ENCODE measurements at regions not wholly inside any gene's neighbourhood (a gene's known extent, or its start where the extent isn't known, plus 50 kb on each side); places are given as distances from the start of the nearest gene placed in this dataset.

GRCh38 chr11:39363571-39363970 lies 2095.9 kb downstream of the LRRC4C start:
- no peak for TF ChIP-seq CTCF (conservative IDR thresholded peaks at IDR 0.05)
- H3K4me3 ChIP-seq (ENCODE audit: low read length), result no peak overlapping the region
- no peak overlapping the region for H3K4me3 Mint-ChIP-seq
- 89 to 96% methylated on average over 1 of the region's 1 CpG for WGBS, 2 experiments (ENCODE audit: insufficient coverage in 1 of 2, insufficient read length in 1 of 2)
- H3K27ac Mint-ChIP-seq, result no peak overlapping the region
- H3K4me1 ChIP-seq (ENCODE audit: control insufficient read depth, insufficient read depth, low read length), result no peaks in the 10 kb centered on the region
- peaks cover 4% of the 10 kb centered on the region for H3K4me1 Mint-ChIP-seq
- H3K9ac ChIP-seq (ENCODE audit: extremely low read depth, low read length, poor library complexity, severe bottlenecking), result no peak overlapping the region
- no peaks in the 10 kb centered on the region for H3K9me3 Mint-ChIP-seq
- H3K9me3 ChIP-seq (ENCODE audit: control insufficient read depth, low read length), result no peaks in the 10 kb centered on the region
- no peak for DNase-seq
- no peaks in the 10 kb centered on the region for H3K27me3 Mint-ChIP-seq (ENCODE audit: insufficient read depth)
- H3K36me3 ChIP-seq (ENCODE audit: control insufficient read depth, insufficient read depth, low read length), result no peaks in the 10 kb centered on the region
- H3K36me3 Mint-ChIP-seq (ENCODE audit: low read depth), result no peaks in the 10 kb centered on the region
- no peaks in the 10 kb centered on the region for H3K27me3 ChIP-seq (ENCODE audit: control insufficient read depth, insufficient read depth, low read length, poor library complexity, severe bottlenecking)
- H3K27ac ChIP-seq (ENCODE audit: low read depth, low read length), result no peak overlapping the region

- TF ChIP-seq CTCF (conservative IDR thresholded peaks at IDR 0.05), result peak; percentile 65
Observed at GRCh38 chr11:39361557-39361956, 2097.9 kb downstream of the LRRC4C start.

GRCh38 chr11:39345834-39346442 lies 2113.5 kb downstream of the LRRC4C start:
- WGBS, 2 experiments (ENCODE audit: insufficient coverage in 1 of 2, insufficient read length in 1 of 2), result 65 to 78% methylated on average over 5 of the region's 5 CpGs
- Histone ChIP-seq H3K27me3 (ENCODE audit: control insufficient read depth, insufficient read depth, low read length, poor library complexity, severe bottlenecking) (no peaks in the 10 kb centered on the region), H3K36me3 (ENCODE audit: control insufficient read depth, insufficient read depth, low read length) (no peaks in the 10 kb centered on the region), H3K9ac (ENCODE audit: extremely low read depth, low read length, poor library complexity, severe bottlenecking) (no peak overlapping the region), H3K4me3 (ENCODE audit: low read length) (no peak overlapping the region), H3K27ac (ENCODE audit: low read depth, low read length) (no peak overlapping the region), H3K4me1 (ENCODE audit: control insufficient read depth, insufficient read depth, low read length) (no peaks in the 10 kb centered on the region), H3K9me3 (ENCODE audit: control insufficient read depth, low read length) (peaks cover 9% of the 10 kb centered on the region)
- no peak for TF ChIP-seq CTCF (conservative IDR thresholded peaks at IDR 0.05)
- DNase-seq, result no peak
- Mint-ChIP-seq H3K9me3 (peaks cover 4% of the 10 kb centered on the region), H3K27me3 (ENCODE audit: insufficient read depth) (no peaks in the 10 kb centered on the region), H3K36me3 (ENCODE audit: low read depth) (no peaks in the 10 kb centered on the region), H3K27ac (no peak overlapping the region), H3K4me1 (no peaks in the 10 kb centered on the region), H3K4me3 (no peak overlapping the region)

More at GRCh38 chr11:39361557-39361956, 2097.9 kb downstream of the LRRC4C start:
- Histone ChIP-seq H3K27me3 (ENCODE audit: control insufficient read depth, insufficient read depth, low read length, poor library complexity, severe bottlenecking) (no peaks in the 10 kb centered on the region), H3K36me3 (ENCODE audit: control insufficient read depth, insufficient read depth, low read length) (no peaks in the 10 kb centered on the region), H3K9ac (ENCODE audit: extremely low read depth, low read length, poor library complexity, severe bottlenecking) (no peak overlapping the region), H3K4me1 (ENCODE audit: control insufficient read depth, insufficient read depth, low read length) (no peaks in the 10 kb centered on the region), H3K27ac (ENCODE audit: low read depth, low read length) (no peak overlapping the region), H3K9me3 (ENCODE audit: control insufficient read depth, low read length) (no peaks in the 10 kb centered on the region), H3K4me3 (ENCODE audit: low read length) (no peak overlapping the region)
- Mint-ChIP-seq H3K4me1 (peaks cover 4% of the 10 kb centered on the region), H3K27me3 (ENCODE audit: insufficient read depth) (no peaks in the 10 kb centered on the region), H3K9me3 (no peaks in the 10 kb centered on the region), H3K4me3 (no peak overlapping the region), H3K27ac (no peak overlapping the region), H3K36me3 (ENCODE audit: low read depth) (no peaks in the 10 kb centered on the region)
- WGBS, 2 experiments (ENCODE audit: insufficient coverage in 1 of 2, insufficient read length in 1 of 2), result 75% methylated on average over 1 of the region's 1 CpG; no CpG with 5 or more reads in 1 of the 2 experiments
- no peak for DNase-seq
